PC-9 (cell line): ENCODE measurements at regions not wholly inside any gene's neighbourhood (a gene's known extent, or its start where the extent isn't known, plus 50 kb on each side); places are given as distances from the start of the nearest gene placed in this dataset.

Experiments used
- BruUV-seq: library from RNA; stranded (reverse); fragments of 400-500 nt; replicated peaks from 2 replicates; lab custom pipeline; 2021; lab: Mats Ljungman, UMichigan
- CTCF ChIA-PET: fragments of 300-600 bp; sonication (Branson Sonifier 250); formaldehyde crosslinking; loops from one replicate; lab custom pipeline; 2022; ENCODE audit warnings: antibody characterized with exemption; lab: Charles Lee
- POLR2A ChIA-PET: fragments of 300-600 bp; sonication (Branson Sonifier 250); formaldehyde crosslinking; loops from one replicate; lab custom pipeline; 2022; ENCODE audit warnings: antibody characterized with exemption; ENCODE audit not compliant: unreplicated experiment; lab: Charles Lee
- DNase-seq, 2 experiments: peaks; one replicate each; pipeline versions ENCODE4 v3.0.0 to v3.0.0-alpha.2; 2015 to 2022; ENCODE audit warnings: mixed read lengths in 1 of 2
- H2AFZ ChIP-seq: fragments of 200-600 bp; sonication (generic); 2 replicates; pipeline ENCODE4 v1.8.1; 2017; ENCODE audit warnings: antibody characterized with exemption
- H3F3A ChIP-seq: fragments of 200-600 bp; sonication (generic); 2 replicates; pipeline ENCODE4 v1.8.1; 2017; ENCODE audit warnings: antibody characterized with exemption, mild to moderate bottlenecking, low read depth; ENCODE audit not compliant: insufficient read depth
- H3K27ac ChIP-seq: fragments of 200-600 bp; sonication (generic); 2 replicates; pipeline ENCODE4 v1.6.1; 2016; ENCODE audit warnings: mixed run types
- H3K27me3 ChIP-seq: fragments of 200-600 bp; sonication (generic); 2 replicates; pipeline ENCODE4 v1.6.1; 2016; ENCODE audit warnings: low read depth, mixed run types; ENCODE audit not compliant: insufficient read depth
- H3K36me3 ChIP-seq: fragments of 200-600 bp; sonication (generic); 2 replicates; pipeline ENCODE4 v1.6.1; 2016; ENCODE audit warnings: low read depth, mixed run types
- H3K4me1 ChIP-seq: fragments of 200-600 bp; sonication (generic); replicated peaks from 2 replicates; pipeline ENCODE4 v1.6.1; 2016; ENCODE audit warnings: mixed run types; ENCODE audit not compliant: insufficient read depth
- H3K4me2 ChIP-seq: fragments of 200-600 bp; sonication (generic); 2 replicates; pipeline ENCODE4 v1.6.1; 2017; ENCODE audit warnings: mixed run types
- H3K4me3 ChIP-seq: fragments of 200-600 bp; sonication (generic); 2 replicates; pipeline ENCODE4 v1.6.1; 2016; ENCODE audit warnings: mixed run types
- H3K79me2 ChIP-seq: fragments of 200-600 bp; sonication (generic); 2 replicates; pipeline ENCODE4 v1.6.1; 2017; ENCODE audit warnings: low read depth, mixed run types
- H3K9me2 ChIP-seq: fragments of 200-600 bp; sonication (generic); 2 replicates; pipeline ENCODE4 v1.8.1; 2017; ENCODE audit warnings: mild to moderate bottlenecking; ENCODE audit not compliant: insufficient read depth
- H3K9me3 ChIP-seq: fragments of 200-600 bp; sonication (generic); 2 replicates; pipeline ENCODE4 v1.8.1; 2016; ENCODE audit warnings: low read depth; ENCODE audit not compliant: insufficient read depth
- H4K20me1 ChIP-seq: fragments of 200-600 bp; sonication (generic); 2 replicates; pipeline ENCODE4 v1.8.1; 2017; ENCODE audit not compliant: insufficient read depth
- CTCF ChIP-seq: fragments of 200-600 bp; sonication (generic); conservative IDR thresholded peaks from 2 replicates; pipeline ENCODE4 v1.6.1; 2017; ENCODE audit warnings: mixed run types, antibody characterized with exemption, mild to moderate bottlenecking, moderate library complexity
- EZH2 ChIP-seq: fragments of 200-600 bp; sonication (generic); IDR thresholded peaks from 2 replicates; pipeline ENCODE4 v1.8.0; 2017; ENCODE audit warnings: antibody characterized with exemption, low read depth
- intact Hi-C: fragments of 100-400 bp; cut with micrococcal nuclease; formaldehyde crosslinking; loops from one replicate; pipeline ENCODE4 v1.10.0; 2022; ENCODE audit not compliant: unreplicated experiment

- POLR2A ChIA-PET, result no interaction called here
- no peak overlapping the region for H3K27ac ChIP-seq
- H3K27me3 ChIP-seq, result no peaks in the 10 kb centered on the region; the same call in 1 of the 2 replicates
- intact Hi-C loops, result no loop called here
- no peaks in the 10 kb centered on the region for H3F3A ChIP-seq
- no peaks in the 10 kb centered on the region for H3K36me3 ChIP-seq
- CTCF ChIA-PET, result no interaction called here
- no peaks in the 10 kb centered on the region for H4K20me1 ChIP-seq
- H3K9me3 ChIP-seq, result no peaks in the 10 kb centered on the region
- DNase-seq, result no peak
- H2AFZ ChIP-seq, result no peak overlapping the region
- no peak overlapping the region for H3K4me3 ChIP-seq
- no peaks in the 10 kb centered on the region for H3K79me2 ChIP-seq
- H3K4me1 ChIP-seq, result no peaks in the 10 kb centered on the region
- TF ChIP-seq EZH2 (no peak), CTCF (no peak)
- H3K4me2 ChIP-seq, result no peak overlapping the region
- no peaks in the 10 kb centered on the region for H3K9me2 ChIP-seq
- BruUV-seq, result no TSS peak
Measured at GRCh38 chr10:84837877-84838276, 509.5 kb downstream of the CCSER2 start.

GRCh38 chr10:84838851-84839250 lies 510.5 kb downstream of the CCSER2 start:
- no peaks in the 10 kb centered on the region for H4K20me1 ChIP-seq
- ChIA-PET CTCF (no interaction called here), POLR2A (no interaction called here)
- H3K79me2 ChIP-seq, result no peaks in the 10 kb centered on the region
- H3K4me3 ChIP-seq, result no peak overlapping the region
- H3K9me2 ChIP-seq, result no peaks in the 10 kb centered on the region
- H3K4me1 ChIP-seq, result no peaks in the 10 kb centered on the region
- no peak overlapping the region for H2AFZ ChIP-seq
- BruUV-seq, result no TSS peak
- H3K27me3 ChIP-seq, result no peaks in the 10 kb centered on the region; the same call in 1 of the 2 replicates
- no peak overlapping the region for H3K4me2 ChIP-seq
- no peaks in the 10 kb centered on the region for H3K9me3 ChIP-seq
- H3F3A ChIP-seq, result no peaks in the 10 kb centered on the region
- intact Hi-C loops, result no loop called here
- H3K36me3 ChIP-seq, result no peaks in the 10 kb centered on the region
- TF ChIP-seq EZH2, result no peak
- no peak for DNase-seq
- H3K27ac ChIP-seq, result no peak overlapping the region

GRCh38 chr10:84842593-84842992 lies 514.2 kb downstream of the CCSER2 start:
- no peaks in the 10 kb centered on the region; the same call in 1 of the 2 replicates for H3K27me3 ChIP-seq
- no peak overlapping the region for H3K27ac ChIP-seq
- no peak overlapping the region for H2AFZ ChIP-seq
- BruUV-seq, result no TSS peak
- H3K4me1 ChIP-seq, result no peaks in the 10 kb centered on the region
- no peak overlapping the region for H3K4me2 ChIP-seq
- H4K20me1 ChIP-seq, result no peaks in the 10 kb centered on the region
- TF ChIP-seq EZH2 (no peak), CTCF (no peak)
- H3K79me2 ChIP-seq, result no peaks in the 10 kb centered on the region
- no peaks in the 10 kb centered on the region for H3F3A ChIP-seq
- POLR2A ChIA-PET, result no interaction called here
- H3K9me2 ChIP-seq, result no peaks in the 10 kb centered on the region
- no peaks in the 10 kb centered on the region for H3K36me3 ChIP-seq
- no peak for DNase-seq
- no peaks in the 10 kb centered on the region for H3K9me3 ChIP-seq
- CTCF ChIA-PET, result no interaction called here
- H3K4me3 ChIP-seq, result no peak overlapping the region
- intact Hi-C loops, result no loop called here

- ChIA-PET POLR2A (no interaction called here), CTCF (no interaction called here)
- intact Hi-C loops, result no loop called here
- no peaks in the 10 kb centered on the region for H3K9me3 ChIP-seq
- no peaks in the 10 kb centered on the region for H3F3A ChIP-seq
- BruUV-seq, result no TSS peak
- H3K9me2 ChIP-seq, result no peaks in the 10 kb centered on the region
- H3K4me3 ChIP-seq, result no peak overlapping the region
- no peaks in the 10 kb centered on the region for H4K20me1 ChIP-seq
- H3K4me2 ChIP-seq, result no peak overlapping the region
- no peaks in the 10 kb centered on the region for H3K79me2 ChIP-seq
- no peaks in the 10 kb centered on the region for H3K27me3 ChIP-seq
- H3K36me3 ChIP-seq, result no peaks in the 10 kb centered on the region
- no peak for DNase-seq
- no peak overlapping the region for H2AFZ ChIP-seq
- no peak for TF ChIP-seq EZH2
- no peak overlapping the region for H3K27ac ChIP-seq
- no peaks in the 10 kb centered on the region for H3K4me1 ChIP-seq
Measured at GRCh38 chr10:84844461-84844860, 516.1 kb downstream of the CCSER2 start.
